HG02840 (cell line): ENCODE measurements at regions not wholly inside any gene's neighbourhood (a gene's known extent, or its start where the extent isn't known, plus 50 kb on each side); places are given as distances from the start of the nearest gene placed in this dataset.

Experiments used
- ATAC-seq: cut with Tn5 transposase; IDR thresholded peaks from one replicate; pipeline ENCODE4 v1.9.1; 2021; ENCODE audit warnings: mild to moderate bottlenecking, moderate library complexity, moderate number of reproducible peaks; ENCODE audit not compliant: unreplicated experiment, low FRiP score

GRCh38 chr3:194832346-194833104, 146.8 kb downstream of the FAM43A start:
- no peak for ATAC-seq

- no peak for ATAC-seq
Measured at GRCh38 chr3:194833114-194833910, 147.6 kb downstream of the FAM43A start.

- ATAC-seq: no peak
Measured at GRCh38 chr3:194836661-194837060, 151.0 kb downstream of the FAM43A start.

- no peak for ATAC-seq
Measured at GRCh38 chr3:194837457-194838127, 151.9 kb downstream of the FAM43A start.

- ATAC-seq: no peak
Measured at GRCh38 chr3:194838236-194838635, 152.6 kb downstream of the FAM43A start.

- ATAC-seq: no peak
Measured at GRCh38 chr3:194840661-194841514, 155.2 kb downstream of the FAM43A start.

- no peak for ATAC-seq
Measured at GRCh38 chr3:194841515-194841841, 155.8 kb downstream of the FAM43A start.

- no peak for ATAC-seq
Measured at GRCh38 chr3:194843556-194843955, 157.9 kb downstream of the FAM43A start.

GRCh38 chr3:194844046-194844445, 158.4 kb downstream of the FAM43A start:
- ATAC-seq: no peak

- ATAC-seq: no peak
Measured at GRCh38 chr3:194849166-194849875, 163.6 kb downstream of the FAM43A start.

- ATAC-seq: no peak
Measured at GRCh38 chr3:194851254-194851653, 165.6 kb downstream of the FAM43A start.

GRCh38 chr3:194851941-194852340, 166.3 kb downstream of the FAM43A start:
- ATAC-seq: no peak

- ATAC-seq: no peak
Measured at GRCh38 chr3:194852345-194852744, 166.7 kb downstream of the FAM43A start.

GRCh38 chr3:194852831-194853508, 167.3 kb downstream of the FAM43A start:
- no peak for ATAC-seq

GRCh38 chr3:194854206-194854605, 168.5 kb downstream of the FAM43A start:
- ATAC-seq: no peak

- no peak for ATAC-seq
Measured at GRCh38 chr3:194854659-194855390, 169.1 kb downstream of the FAM43A start.

- no peak for ATAC-seq
Measured at GRCh38 chr3:194856296-194856695, 170.6 kb downstream of the FAM43A start.

- ATAC-seq: no peak
Measured at GRCh38 chr3:194857469-194858113, 171.9 kb downstream of the FAM43A start.
